ENCODE measurements at regions not wholly inside any gene's neighbourhood (a gene's known extent, or its start where the extent isn't known, plus 50 kb on each side); places are given as distances from the start of the nearest gene placed in this dataset.

- no peak for TF ChIP-seq TSHZ2 (CRISPR knock-in tag; IDR thresholded peaks at IDR 0.05)
- TF ChIP-seq PATZ1 (CRISPR knock-in tag; IDR thresholded peaks at IDR 0.05; ENCODE audit: borderline replicate concordance): no peak
Observed at GRCh38 chr4:41478518-41478917, 59.4 kb upstream of the LIMCH1 start.
